Hepatic stellate cell (primary cell): ENCODE measurements at regions not wholly inside any gene's neighbourhood (a gene's known extent, or its start where the extent isn't known, plus 50 kb on each side); places are given as distances from the start of the nearest gene placed in this dataset.

ENCODE experiments used
- DNase-seq: peaks from one replicate; pipeline ENCODE4 v3.0.0; 2011; ENCODE audit warnings: low spot score

DNA sequence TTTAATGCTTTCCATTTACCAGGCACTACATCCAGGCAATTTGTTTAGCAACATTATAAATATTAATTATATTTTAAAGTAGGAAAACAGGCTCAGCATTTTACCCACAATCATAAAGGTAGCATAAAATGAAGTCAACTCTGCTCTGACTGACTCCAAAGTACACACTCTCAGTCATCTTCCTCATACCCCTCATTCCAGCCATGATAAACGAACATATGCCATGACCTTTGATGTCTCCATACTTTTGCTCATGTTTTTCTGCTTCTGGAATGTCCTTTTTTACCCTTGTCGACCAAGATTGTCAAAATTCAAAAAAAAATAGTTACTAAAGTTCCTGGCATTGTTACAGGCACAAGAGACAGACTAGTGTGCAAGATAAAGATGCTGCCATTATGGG, 77.7 kb upstream of the SOX6 start:
- DNase-seq = no peak

DNA sequence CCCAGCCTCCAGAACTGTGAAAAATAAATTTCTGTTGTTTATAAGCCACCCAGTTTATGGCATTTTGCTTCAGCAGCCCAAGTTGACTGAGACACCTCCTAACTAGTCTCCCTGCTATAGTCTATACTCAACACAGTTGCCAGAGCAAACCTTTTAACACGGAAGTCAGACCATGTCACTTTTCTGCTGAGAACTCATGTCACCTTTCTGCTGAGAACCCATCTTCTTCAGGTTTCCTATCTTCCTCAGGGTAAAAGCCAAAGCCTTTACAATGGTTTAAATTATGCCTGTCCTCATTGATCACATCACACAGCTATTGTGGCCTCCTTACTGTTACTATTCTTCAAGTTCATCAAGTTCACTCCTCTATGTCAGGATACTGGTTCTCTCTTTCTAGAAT, 74.3 kb upstream of the SOX6 start:
- DNase-seq = no peak

DNA sequence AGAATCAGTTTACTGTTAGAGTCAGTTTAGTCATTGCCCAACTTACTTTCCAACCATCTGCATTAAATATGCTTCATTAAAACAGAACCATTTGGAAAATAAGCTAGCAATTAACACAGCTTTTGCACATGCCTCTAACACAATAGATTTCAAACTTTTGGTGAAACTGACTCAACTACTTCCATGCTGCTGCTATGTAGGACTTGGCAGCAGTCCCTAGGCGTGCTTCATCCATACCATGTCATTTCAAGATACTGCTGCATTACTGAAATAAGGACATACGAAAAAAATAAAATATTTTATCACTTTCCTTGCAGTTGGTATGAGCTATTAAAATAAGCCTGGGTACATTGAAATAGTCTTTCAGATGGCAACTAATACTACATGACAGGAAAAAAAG, 65.5 kb upstream of the SOX6 start:
- no peak for DNase-seq

GRCh38 chr11:16418428-16419097, 62.2 kb upstream of the SOX6 start:
- DNase-seq = no peak

DNA sequence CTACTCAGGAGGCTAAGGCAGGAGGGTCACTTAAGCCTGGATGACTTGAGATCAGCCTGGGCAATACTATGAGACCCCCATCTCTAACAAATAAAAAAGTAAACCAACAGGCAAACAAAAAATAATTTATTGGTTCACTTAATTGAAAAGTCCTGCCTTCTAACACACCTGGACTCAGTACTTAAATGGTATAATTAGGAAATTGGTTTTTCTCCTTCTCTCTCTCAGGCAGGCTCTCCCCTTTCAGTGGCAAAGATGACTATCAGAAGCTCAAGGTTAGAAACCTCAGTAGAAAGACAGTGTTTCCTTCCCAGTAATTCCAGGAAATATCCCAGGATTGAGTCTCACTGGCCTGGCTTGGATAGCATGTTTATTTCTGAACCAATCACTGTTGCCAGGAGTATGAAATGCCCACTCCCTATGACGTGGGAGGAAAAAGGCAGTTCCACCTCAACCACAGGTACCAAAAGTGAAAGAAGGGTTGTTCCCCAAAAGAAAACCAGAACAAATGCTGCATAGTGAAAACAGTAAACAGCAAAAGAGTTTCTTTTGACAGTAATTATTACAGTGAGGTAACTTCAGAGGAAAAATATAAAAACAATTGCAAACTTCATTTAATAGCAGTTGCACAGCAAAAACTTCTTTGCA, 56.3 kb upstream of the SOX6 start:
- DNase-seq = no peak

GRCh38 chr11:16410479-16410878, 54.1 kb upstream of the SOX6 start:
- no peak for DNase-seq

DNA sequence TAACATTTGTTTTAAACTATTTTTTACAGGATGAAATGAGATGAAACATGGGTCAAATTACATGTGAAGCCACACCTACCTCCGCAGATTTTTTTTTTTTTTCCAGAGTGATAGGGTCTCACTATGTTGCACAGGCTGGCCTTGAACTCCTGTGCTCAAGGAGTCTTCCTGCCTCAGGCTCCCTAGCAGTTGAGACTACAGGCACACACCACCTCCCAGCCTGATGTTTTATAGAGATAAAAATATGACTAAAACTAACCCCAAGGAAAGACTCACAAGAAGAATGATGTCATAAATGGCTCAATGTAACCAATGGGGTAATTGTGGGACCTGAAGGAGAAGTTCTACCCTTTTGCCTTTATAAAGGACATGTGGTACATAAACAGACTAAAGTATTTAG, 52.3 kb upstream of the SOX6 start:
- no peak for DNase-seq

DNA sequence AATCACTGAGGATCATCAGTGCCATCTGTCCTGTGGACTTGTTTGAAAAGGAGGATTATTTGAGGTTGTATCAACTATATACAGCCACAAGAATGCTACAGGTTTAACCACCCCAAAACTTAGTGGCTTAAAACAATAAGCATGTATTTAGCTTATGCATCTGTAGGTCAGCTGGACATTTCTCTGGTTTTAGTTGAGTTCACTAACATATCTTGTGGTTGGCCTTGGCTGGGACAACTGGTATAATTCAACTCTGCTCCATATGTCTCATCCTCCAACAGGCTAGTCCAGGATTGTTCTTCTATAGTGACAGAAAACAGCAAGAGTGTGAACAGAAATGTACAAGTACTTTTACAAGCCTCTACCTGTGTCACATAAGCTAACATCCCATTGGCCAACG, 49.9 kb upstream of the SOX6 start:
- no peak for DNase-seq
